ENCODE measurements at regions not wholly inside any gene's neighbourhood (a gene's known extent, or its start where the extent isn't known, plus 50 kb on each side); places are given as distances from the start of the nearest gene placed in this dataset.
"Not testable (repeated sequence)": the region's sequence is repeated elsewhere in the genome, so short reads cannot be mapped to it uniquely, and the experiment has no call there.

- ATAC-seq (no peak), DNase-seq (no peak)
- intact Hi-C loops (cut with DNase I), result no loop called here
Observed at GRCh38 chr3:67064105-67064504, 66.0 kb downstream of the KBTBD8 start.

GRCh38 chr3:67067251-67067650 is 69.1 kb downstream of the KBTBD8 start:
- no peak for DNase-seq
- intact Hi-C loops (cut with DNase I), result no loop called here
- no peak for ATAC-seq

- intact Hi-C loops (cut with DNase I); ATAC-seq; DNase-seq: not testable (repeated sequence)
Observed at GRCh38 chr3:67072640-67073039, 74.5 kb downstream of the KBTBD8 start.

GRCh38 chr3:67073812-67074211 is 75.7 kb downstream of the KBTBD8 start:
- no peak for DNase-seq
- intact Hi-C loops (cut with DNase I), result no loop called here
- no peak for ATAC-seq

- intact Hi-C loops (cut with DNase I), result no loop called here
- DNase-seq (no peak), ATAC-seq (no peak)
Observed at GRCh38 chr3:67075295-67075694, 77.2 kb downstream of the KBTBD8 start.

GRCh38 chr3:67076607-67077006 is 78.5 kb downstream of the KBTBD8 start:
- ATAC-seq (no peak), DNase-seq (no peak)
- intact Hi-C loops (cut with DNase I), result no loop called here

- ATAC-seq (peak in 1 of 2 donors; percentile 71), DNase-seq (no peak)
- intact Hi-C loops (cut with DNase I), result no loop called here
Observed at GRCh38 chr3:67077656-67078055, 79.5 kb downstream of the KBTBD8 start.

GRCh38 chr3:67082533-67083024 is 84.5 kb downstream of the KBTBD8 start:
- DNase-seq, result no peak
- intact Hi-C loops (cut with DNase I), result no loop called here
- no peak for ATAC-seq

- DNase-seq, result no peak
- intact Hi-C loops (cut with DNase I), result no loop called here
Observed at GRCh38 chr3:67083277-67083676, 85.2 kb downstream of the KBTBD8 start.

GRCh38 chr3:67087788-67088187 is 89.7 kb downstream of the KBTBD8 start:
- DNase-seq (no peak), ATAC-seq (no peak)
- intact Hi-C loops (cut with DNase I), result no loop called here

More at GRCh38 chr3:67083277-67083676, 85.2 kb downstream of the KBTBD8 start:
- ATAC-seq, result peak in 1 of 2 donors; percentile 30

GRCh38 chr3:67090474-67090873 is 92.4 kb downstream of the KBTBD8 start:
- intact Hi-C loops (cut with DNase I), result no loop called here
- ATAC-seq (no peak), DNase-seq (no peak)

- intact Hi-C loops (cut with DNase I), result no loop called here
- ATAC-seq (no peak), DNase-seq (no peak)
Observed at GRCh38 chr3:67093305-67093704, 95.2 kb downstream of the KBTBD8 start.

- no peak for DNase-seq
- intact Hi-C loops (cut with DNase I), result no loop called here
- ATAC-seq, result no peak
Observed at GRCh38 chr3:67094167-67094566, 96.1 kb downstream of the KBTBD8 start.

GRCh38 chr3:67094774-67095173 is 96.7 kb downstream of the KBTBD8 start:
- DNase-seq (no peak), ATAC-seq (no peak)
- intact Hi-C loops (cut with DNase I), result no loop called here

- no peak for ATAC-seq
- no peak for DNase-seq
- intact Hi-C loops (cut with DNase I), result no loop called here
Observed at GRCh38 chr3:67104388-67104787, 106.3 kb downstream of the KBTBD8 start.

- ATAC-seq (no peak), DNase-seq (no peak)
- intact Hi-C loops (cut with DNase I), result no loop called here
Observed at GRCh38 chr3:67106874-67107273, 108.8 kb downstream of the KBTBD8 start.

GRCh38 chr3:67109651-67110204 is 111.6 kb downstream of the KBTBD8 start:
- ATAC-seq (no peak), DNase-seq (no peak)
- intact Hi-C loops (cut with DNase I), result loop anchor here (5.0 to 10.0 kb wide), 2 partner anchors 1765 to 1768 kb away; no protein-coding TSS in a partner anchor

- intact Hi-C loops (cut with DNase I), result loop anchor here (5.0 to 10.0 kb wide), 2 partner anchors 1761 to 1763 kb away; no protein-coding TSS in a partner anchor
- ATAC-seq, result peak; percentile 85 to 88
Observed at GRCh38 chr3:67113802-67114407, 115.8 kb downstream of the KBTBD8 start.

GRCh38 chr3:67118122-67118521 is 120.0 kb downstream of the KBTBD8 start:
- DNase-seq (no peak), ATAC-seq (no peak)
- intact Hi-C loops (cut with DNase I), result loop anchor here in 1 of 2 donors (10.0 kb wide), 1 partner anchor 1757 kb away; no protein-coding TSS in a partner anchor

More at GRCh38 chr3:67113802-67114407, 115.8 kb downstream of the KBTBD8 start:
- DNase-seq, result peak; percentile 75

GRCh38 chr3:67118635-67119034 is 120.5 kb downstream of the KBTBD8 start:
- ATAC-seq, result no peak
- intact Hi-C loops (cut with DNase I), result loop anchor here in 1 of 2 donors (10.0 kb wide), 1 partner anchor 1756 kb away; no protein-coding TSS in a partner anchor

GRCh38 chr3:67123914-67124313 is 125.8 kb downstream of the KBTBD8 start:
- DNase-seq (no peak), ATAC-seq (no peak)
- intact Hi-C loops (cut with DNase I), result no loop called here

More at GRCh38 chr3:67118635-67119034, 120.5 kb downstream of the KBTBD8 start:
- no peak for DNase-seq
